ENCODE measurements at regions not wholly inside any gene's neighbourhood (a gene's known extent, or its start where the extent isn't known, plus 50 kb on each side); places are given as distances from the start of the nearest gene placed in this dataset.

GRCh38 chr12:98229540-98229924 is 285.9 kb upstream of the TMPO start:
- Mint-ChIP-seq H3K4me3 (no peak overlapping the region), H3K27me3 (ENCODE audit: low read depth in 3 of 3) (peaks cover 0 to 5% (median 0%) of the 10 kb centered on the region in 3 donors), H3K9me3 (no peaks in the 10 kb centered on the region), H3K27ac (no peak overlapping the region), H3K36me3 (no peaks in the 10 kb centered on the region), H3K4me1 (no peaks in the 10 kb centered on the region)
- Histone ChIP-seq H3K27me3 (ENCODE audit: control insufficient read depth in 2 of 2, insufficient read depth in 2 of 2, low read length in 2 of 2) (no peaks in the 10 kb centered on the region), H3K27ac (ENCODE audit: low read depth in 1 of 2, low read length in 2 of 2) (no peak overlapping the region), H3K9ac (ENCODE audit: insufficient read depth, low read length, poor library complexity, severe bottlenecking) (no peak overlapping the region), H3K9me3 (replicated peaks in 1 of 2; ENCODE audit: control insufficient read depth in 1 of 2, insufficient read depth in 1 of 2, low read length in 2 of 2) (no peaks in the 10 kb centered on the region), H3K4me2 (replicated peaks; ENCODE audit: extremely low read depth, low read length, poor library complexity, severe bottlenecking) (no peak overlapping the region), H3K79me2 (ENCODE audit: insufficient read depth, low read length) (no peaks in the 10 kb centered on the region), H2AFZ (ENCODE audit: insufficient read depth, low read depth, low read length, poor library complexity, severe bottlenecking) (no peak overlapping the region), H3K4me1 (ENCODE audit: control insufficient read depth in 1 of 2, insufficient read depth in 2 of 2, low read length in 2 of 2) (no peaks in the 10 kb centered on the region), H3K4me3 (replicated peaks in 1 of 3; ENCODE audit: low read depth in 2 of 3, low read length in 3 of 3) (no peak overlapping the region), H3K36me3 (replicated peaks in 1 of 2; ENCODE audit: control insufficient read depth in 1 of 2, insufficient read depth in 2 of 2, low read length in 2 of 2) (no peaks in the 10 kb centered on the region), H4K20me1 (ENCODE audit: insufficient read depth, low read length) (no peaks in the 10 kb centered on the region)
- TF ChIP-seq CTCF (IDR thresholded peaks at IDR 0.05) = no peak
- no CpG with 5 or more reads among the region's 2 CpGs for WGBS (ENCODE audit: insufficient coverage)
- intact Hi-C loops (cut with micrococcal nuclease) = no loop called here
- DNase-seq = no peak

- no peak for TF ChIP-seq CTCF (IDR thresholded peaks at IDR 0.05)
- no peaks in the 10 kb centered on the region for H3K4me1 Mint-ChIP-seq
- peaks cover 0 to 3% (median 0%) of the 10 kb centered on the region in 7 donors for H3K9me3 Mint-ChIP-seq
- WGBS (ENCODE audit: insufficient coverage) = 89% methylated on average over 1 of the region's 3 CpGs
- no peaks in the 10 kb centered on the region for H3K36me3 Mint-ChIP-seq
- no peak overlapping the region for H3K4me2 ChIP-seq (replicated peaks; ENCODE audit: extremely low read depth, low read length, poor library complexity, severe bottlenecking)
- H2AFZ ChIP-seq (ENCODE audit: insufficient read depth, low read depth, low read length, poor library complexity, severe bottlenecking) = no peak overlapping the region
- no peaks in the 10 kb centered on the region for H4K20me1 ChIP-seq (ENCODE audit: insufficient read depth, low read length)
- no peaks in the 10 kb centered on the region for H3K79me2 ChIP-seq (ENCODE audit: insufficient read depth, low read length)
- DNase-seq = no peak
- peak overlapping the region in 1 of 7 donors; percentile 2 for H3K27ac Mint-ChIP-seq
- H3K9ac ChIP-seq (ENCODE audit: insufficient read depth, low read length, poor library complexity, severe bottlenecking) = no peak overlapping the region
- H3K36me3 ChIP-seq (replicated peaks in 1 of 2; ENCODE audit: control insufficient read depth in 1 of 2, insufficient read depth in 2 of 2, low read length in 2 of 2) = no peaks in the 10 kb centered on the region
- H3K4me3 Mint-ChIP-seq = no peak overlapping the region
- no peak overlapping the region for H3K27ac ChIP-seq (ENCODE audit: low read depth in 1 of 2, low read length in 2 of 2)
- peaks cover 0 to 5% (median 0%) of the 10 kb centered on the region in 3 donors for H3K27me3 Mint-ChIP-seq (ENCODE audit: low read depth in 3 of 3)
- intact Hi-C loops (cut with micrococcal nuclease) = no loop called here
- no peaks in the 10 kb centered on the region for H3K4me1 ChIP-seq (ENCODE audit: control insufficient read depth in 1 of 2, insufficient read depth in 2 of 2, low read length in 2 of 2)
- H3K9me3 ChIP-seq (replicated peaks in 1 of 2; ENCODE audit: control insufficient read depth in 1 of 2, insufficient read depth in 1 of 2, low read length in 2 of 2) = no peaks in the 10 kb centered on the region
- H3K27me3 ChIP-seq (ENCODE audit: control insufficient read depth in 2 of 2, insufficient read depth in 2 of 2, low read length in 2 of 2) = no peaks in the 10 kb centered on the region
- H3K4me3 ChIP-seq (replicated peaks in 1 of 3; ENCODE audit: low read depth in 2 of 3, low read length in 3 of 3) = no peak overlapping the region
Measured at GRCh38 chr12:98232753-98233390, 282.5 kb upstream of the TMPO start.
